ENCODE measurements at regions not wholly inside any gene's neighbourhood (a gene's known extent, or its start where the extent isn't known, plus 50 kb on each side); places are given as distances from the start of the nearest gene placed in this dataset.

GRCh38 chr9:106283769-106284168 is 579.2 kb upstream of the ZNF462 start:
- DNase-seq = peak in 1 of 2 experiments; percentile 28

GRCh38 chr9:106284296-106284695 is 578.7 kb upstream of the ZNF462 start:
- DNase-seq = no peak

- DNase-seq = peak; percentile 2 to 34
These were observed 576.7 kb upstream of the ZNF462 start for GRCh38 chr9:106286249-106286648.

- DNase-seq = peak in 1 of 2 experiments; percentile 42
These were observed 575.8 kb upstream of the ZNF462 start for GRCh38 chr9:106287091-106287631.

- DNase-seq = no peak
These were observed 575.2 kb upstream of the ZNF462 start for GRCh38 chr9:106287731-106288130.

- no peak for DNase-seq
These were observed 574.3 kb upstream of the ZNF462 start for GRCh38 chr9:106288689-106289088.

- DNase-seq = no peak
These were observed 571.2 kb upstream of the ZNF462 start for GRCh38 chr9:106291786-106292185.

GRCh38 chr9:106296426-106296825 is 566.5 kb upstream of the ZNF462 start:
- DNase-seq = no peak

GRCh38 chr9:106298997-106299396 is 564.0 kb upstream of the ZNF462 start:
- no peak for DNase-seq

- DNase-seq = peak in 1 of 2 experiments; percentile 15
These were observed 558.5 kb upstream of the ZNF462 start for GRCh38 chr9:106304401-106304920.

- DNase-seq = peak in 1 of 2 experiments; percentile 31
These were observed 557.4 kb upstream of the ZNF462 start for GRCh38 chr9:106305428-106306133.

GRCh38 chr9:106307670-106308069 is 555.3 kb upstream of the ZNF462 start:
- DNase-seq = no peak

- DNase-seq = no peak
These were observed 553.0 kb upstream of the ZNF462 start for GRCh38 chr9:106309925-106310324.

- no peak for DNase-seq
These were observed 552.2 kb upstream of the ZNF462 start for GRCh38 chr9:106310782-106311181.

GRCh38 chr9:106312906-106313305 is 550.1 kb upstream of the ZNF462 start:
- DNase-seq = no peak

GRCh38 chr9:106314476-106314875 is 548.5 kb upstream of the ZNF462 start:
- no peak for DNase-seq

- DNase-seq = no peak
These were observed 541.4 kb upstream of the ZNF462 start for GRCh38 chr9:106321394-106322180.

GRCh38 chr9:106322706-106323245 is 540.2 kb upstream of the ZNF462 start:
- DNase-seq = no peak

GRCh38 chr9:106324053-106324585 is 538.8 kb upstream of the ZNF462 start:
- DNase-seq = no peak

GRCh38 chr9:106324591-106325280 is 538.2 kb upstream of the ZNF462 start:
- no peak for DNase-seq

GRCh38 chr9:106326493-106326892 is 536.5 kb upstream of the ZNF462 start:
- no peak for DNase-seq

- no peak for DNase-seq
These were observed 529.5 kb upstream of the ZNF462 start for GRCh38 chr9:106333481-106333880.

- DNase-seq = no peak
These were observed 528.9 kb upstream of the ZNF462 start for GRCh38 chr9:106334081-106334480.

All from NCI-H446 (cell line).